OCI-LY1 (cell line): ENCODE measurements at regions not wholly inside any gene's neighbourhood (a gene's known extent, or its start where the extent isn't known, plus 50 kb on each side); places are given as distances from the start of the nearest gene placed in this dataset.

Experiments used
- H2AFZ ChIP-seq: fragments of 200-600 bp; sonication (generic), shearing (Covaris generic); 2 replicates; pipeline ENCODE4 v1.6.0; 2014; ENCODE audit warnings: antibody characterized with exemption, mild to moderate bottlenecking, low read length
- H3F3A ChIP-seq: fragments of 200-600 bp; sonication (generic), shearing (Covaris generic); 2 replicates; pipeline ENCODE4 v1.6.0; 2014; ENCODE audit warnings: mild to moderate bottlenecking, antibody characterized with exemption, low read length, moderate library complexity; ENCODE audit not compliant: insufficient read depth
- H3K27ac ChIP-seq: fragments of 200-600 bp; sonication (generic); 2 replicates; pipeline ENCODE4 v1.5.1; 2014; ENCODE audit warnings: low read length, mixed run types, mild to moderate bottlenecking, low read depth; ENCODE audit not compliant: poor library complexity, severe bottlenecking
- H3K27me3 ChIP-seq: fragments of 200-600 bp; sonication (generic); 2 replicates; pipeline ENCODE4 v1.6.0; 2014; ENCODE audit warnings: antibody characterized with exemption, mild to moderate bottlenecking, low read length, moderate library complexity; ENCODE audit not compliant: insufficient read depth
- H3K36me3 ChIP-seq: fragments of 200-600 bp; sonication (generic); 2 replicates; pipeline ENCODE4 v1.6.1; 2014; ENCODE audit warnings: mild to moderate bottlenecking, antibody characterized with exemption, low read length, moderate library complexity, mixed read lengths; ENCODE audit not compliant: insufficient read depth
- H3K4me1 ChIP-seq: fragments of 200-600 bp; sonication (generic); 2 replicates; pipeline ENCODE4 v1.5.1; 2014; ENCODE audit warnings: mild to moderate bottlenecking, low read length, moderate library complexity; ENCODE audit not compliant: insufficient read depth, severe bottlenecking
- H3K4me2 ChIP-seq: fragments of 200-600 bp; sonication (generic), shearing (Covaris generic); 2 replicates; pipeline ENCODE4 v1.6.1; 2014; ENCODE audit warnings: low read length
- H3K4me3 ChIP-seq: fragments of 200-600 bp; sonication (generic); 2 replicates; pipeline ENCODE4 v1.5.1; 2014; ENCODE audit warnings: low read length, low read depth, mild to moderate bottlenecking, mixed read lengths; ENCODE audit not compliant: poor library complexity, severe bottlenecking
- H3K79me2 ChIP-seq: fragments of 200-600 bp; shearing (Covaris generic); 2 replicates; pipeline ENCODE4 v1.6.1; 2016; ENCODE audit warnings: mixed run types, low read length, mixed read lengths; ENCODE audit not compliant: insufficient read depth
- H3K9ac ChIP-seq: fragments of 200-600 bp; sonication (generic), shearing (Covaris generic); 2 replicates; pipeline ENCODE4 v1.6.1; 2014; ENCODE audit warnings: mild to moderate bottlenecking, low read length, mixed read lengths
- H3K9me2 ChIP-seq: fragments of 200-600 bp; sonication (generic), shearing (Covaris generic); 2 replicates; pipeline ENCODE4 v1.6.1; 2014; ENCODE audit warnings: low read depth, mild to moderate bottlenecking, low read length, mixed read lengths
- H3K9me3 ChIP-seq: fragments of 200-600 bp; shearing (Covaris generic); 2 replicates; pipeline ENCODE4 v1.6.1; 2014; ENCODE audit warnings: low read length, mixed read lengths
- H4K20me1 ChIP-seq: fragments of 200-600 bp; sonication (generic), shearing (Covaris generic); 2 replicates; pipeline ENCODE4 v1.6.0; 2016; ENCODE audit warnings: mild to moderate bottlenecking, low read length; ENCODE audit not compliant: insufficient read depth
- CTCF ChIP-seq: fragments of 200-600 bp; sonication (generic), shearing (Covaris generic); IDR thresholded peaks from 2 replicates; pipeline ENCODE4 v1.5.1; 2017; ENCODE audit warnings: mild to moderate bottlenecking, antibody characterized with exemption, low read length, moderate library complexity, mixed read lengths
- EZH2 ChIP-seq: fragments of 200-600 bp; sonication (generic), shearing (Covaris generic); IDR thresholded peaks from 2 replicates; pipeline ENCODE4 v1.8.0; 2017; ENCODE audit warnings: borderline replicate concordance, mixed run types, mild to moderate bottlenecking, antibody characterized with exemption, low read length, moderate library complexity, mixed read lengths

GRCh38 chr3:23741036-23741706, 64.6 kb upstream of the UBE2E1 start:
- no peak overlapping the region for H3K27ac ChIP-seq
- no peak overlapping the region for H3K4me3 ChIP-seq

GRCh38 chr3:23743141-23743784, 62.5 kb upstream of the UBE2E1 start:
- Histone ChIP-seq H3K4me2 (no peak overlapping the region), H3F3A (no peaks in the 10 kb centered on the region), H3K9me3 (no peaks in the 10 kb centered on the region), H3K27ac (no peak overlapping the region), H4K20me1 (no peaks in the 10 kb centered on the region), H3K9me2 (no peaks in the 10 kb centered on the region), H2AFZ (no peak overlapping the region), H3K4me3 (no peak overlapping the region), H3K27me3 (no peaks in the 10 kb centered on the region), H3K9ac (no peak overlapping the region), H3K36me3 (no peaks in the 10 kb centered on the region), H3K4me1 (no peaks in the 10 kb centered on the region), H3K79me2 (no peaks in the 10 kb centered on the region)
- no peak for TF ChIP-seq EZH2
- TF ChIP-seq CTCF: no peak

More at GRCh38 chr3:23741036-23741706, 64.6 kb upstream of the UBE2E1 start:
- H3K27me3 ChIP-seq: no peaks in the 10 kb centered on the region
- no peaks in the 10 kb centered on the region for H4K20me1 ChIP-seq
- H3K9me3 ChIP-seq: no peaks in the 10 kb centered on the region
- no peak for TF ChIP-seq CTCF
- no peak for TF ChIP-seq EZH2
- no peaks in the 10 kb centered on the region for H3K9me2 ChIP-seq
- no peak overlapping the region for H3K4me2 ChIP-seq
- H2AFZ ChIP-seq: no peak overlapping the region
- no peaks in the 10 kb centered on the region for H3K36me3 ChIP-seq
- no peak overlapping the region for H3K9ac ChIP-seq
- H3K4me1 ChIP-seq: no peaks in the 10 kb centered on the region
- H3K79me2 ChIP-seq: no peaks in the 10 kb centered on the region
- no peaks in the 10 kb centered on the region for H3F3A ChIP-seq

GRCh38 chr3:23746441-23746840, 59.3 kb upstream of the UBE2E1 start:
- Histone ChIP-seq H3K4me1 (no peaks in the 10 kb centered on the region), H2AFZ (no peak overlapping the region), H3K4me2 (no peak overlapping the region), H3F3A (no peaks in the 10 kb centered on the region), H3K9ac (no peak overlapping the region), H3K27me3 (no peaks in the 10 kb centered on the region), H3K36me3 (no peaks in the 10 kb centered on the region), H3K79me2 (no peaks in the 10 kb centered on the region), H3K27ac (no peak overlapping the region), H3K9me3 (no peaks in the 10 kb centered on the region), H3K4me3 (no peak overlapping the region), H4K20me1 (no peaks in the 10 kb centered on the region), H3K9me2 (no peaks in the 10 kb centered on the region)
- no peak for TF ChIP-seq CTCF
- no peak for TF ChIP-seq EZH2
